ENCODE measurements at regions not wholly inside any gene's neighbourhood (a gene's known extent, or its start where the extent isn't known, plus 50 kb on each side); places are given as distances from the start of the nearest gene placed in this dataset.
"Not testable (repeated sequence)": the region's sequence is repeated elsewhere in the genome, so short reads cannot be mapped to it uniquely, and the experiment has no call there.

DNA sequence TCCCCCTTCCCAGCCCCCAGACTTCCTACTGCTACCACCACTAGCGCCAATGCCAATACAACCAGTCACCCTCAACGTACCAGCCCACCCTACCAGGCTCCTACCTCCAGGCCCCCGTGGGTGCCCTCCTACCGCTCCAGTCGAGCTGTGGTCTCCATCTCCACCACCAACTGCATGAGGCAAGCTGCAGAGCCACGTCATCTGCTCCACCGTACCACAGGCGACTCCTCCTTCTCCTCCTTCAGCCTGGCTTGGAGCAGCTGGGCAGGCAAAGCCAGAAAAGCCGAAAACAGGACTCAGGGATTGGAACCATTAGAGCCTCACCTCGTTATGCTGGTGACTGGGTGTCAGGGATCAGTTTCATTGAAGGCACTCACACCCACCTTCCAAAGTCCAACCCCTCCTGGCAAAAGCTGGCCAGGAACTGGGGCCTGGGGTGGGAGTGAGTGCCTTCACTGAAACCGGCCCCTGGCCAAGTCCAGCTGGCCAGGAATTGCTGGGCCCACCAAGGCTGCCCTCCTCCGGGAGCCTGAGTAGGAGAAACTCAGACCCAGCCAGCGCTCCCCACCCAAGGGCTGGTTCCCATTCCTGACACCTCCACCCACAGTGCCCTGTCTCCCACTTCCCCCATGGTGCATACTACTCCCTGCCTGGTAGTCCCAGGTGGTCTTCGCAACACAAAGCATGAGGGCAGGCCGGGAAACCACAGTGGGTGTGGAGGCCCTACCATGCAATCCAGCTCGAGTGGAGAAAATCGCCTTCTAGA is 176.2 kb downstream of the USP22 start:
- H3K4me1 Mint-ChIP-seq (ENCODE audit: low read depth); H3K4me3 Mint-ChIP-seq; ATAC-seq; POLR2A ChIA-PET; H3K27ac Mint-ChIP-seq; H3K36me3 Mint-ChIP-seq (ENCODE audit: low read depth); DNase-seq; H3K9me3 Mint-ChIP-seq (ENCODE audit: insufficient read depth); CTCF ChIA-PET: not testable (repeated sequence)
- H3K27me3 Mint-ChIP-seq (ENCODE audit: low read depth) = peaks cover 21% of the 10 kb centered on the region

DNA sequence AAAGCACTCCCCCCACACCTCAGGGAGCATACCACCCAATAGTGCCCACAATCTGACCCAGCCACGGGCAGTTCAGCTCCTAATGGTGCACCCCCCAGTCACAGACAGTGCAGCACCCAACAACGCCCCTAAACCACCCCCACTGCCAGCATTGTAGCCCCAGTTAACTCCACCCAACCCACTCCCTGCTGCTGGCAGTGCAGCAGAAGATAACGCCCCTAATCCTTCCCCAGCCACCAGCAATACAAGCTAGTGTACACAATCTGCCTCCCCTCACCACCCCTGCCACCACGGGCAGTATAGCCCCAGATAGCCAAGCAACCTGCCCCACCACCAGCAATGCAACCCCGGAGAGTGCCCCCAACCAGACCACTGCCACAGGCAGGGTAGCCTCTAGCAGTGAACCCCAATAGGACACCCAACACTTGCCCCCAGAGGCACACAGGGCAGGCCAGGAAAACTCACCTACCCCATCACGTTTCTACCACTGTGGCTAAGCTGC is 175.3 kb downstream of the USP22 start:
- DNase-seq; H3K36me3 Mint-ChIP-seq (ENCODE audit: low read depth); ATAC-seq; H3K27ac Mint-ChIP-seq; H3K4me1 Mint-ChIP-seq (ENCODE audit: low read depth); H3K4me3 Mint-ChIP-seq; POLR2A ChIA-PET; CTCF ChIA-PET; H3K9me3 Mint-ChIP-seq (ENCODE audit: insufficient read depth): not testable (repeated sequence)
- peaks cover 15% of the 10 kb centered on the region for H3K27me3 Mint-ChIP-seq (ENCODE audit: low read depth)

DNA sequence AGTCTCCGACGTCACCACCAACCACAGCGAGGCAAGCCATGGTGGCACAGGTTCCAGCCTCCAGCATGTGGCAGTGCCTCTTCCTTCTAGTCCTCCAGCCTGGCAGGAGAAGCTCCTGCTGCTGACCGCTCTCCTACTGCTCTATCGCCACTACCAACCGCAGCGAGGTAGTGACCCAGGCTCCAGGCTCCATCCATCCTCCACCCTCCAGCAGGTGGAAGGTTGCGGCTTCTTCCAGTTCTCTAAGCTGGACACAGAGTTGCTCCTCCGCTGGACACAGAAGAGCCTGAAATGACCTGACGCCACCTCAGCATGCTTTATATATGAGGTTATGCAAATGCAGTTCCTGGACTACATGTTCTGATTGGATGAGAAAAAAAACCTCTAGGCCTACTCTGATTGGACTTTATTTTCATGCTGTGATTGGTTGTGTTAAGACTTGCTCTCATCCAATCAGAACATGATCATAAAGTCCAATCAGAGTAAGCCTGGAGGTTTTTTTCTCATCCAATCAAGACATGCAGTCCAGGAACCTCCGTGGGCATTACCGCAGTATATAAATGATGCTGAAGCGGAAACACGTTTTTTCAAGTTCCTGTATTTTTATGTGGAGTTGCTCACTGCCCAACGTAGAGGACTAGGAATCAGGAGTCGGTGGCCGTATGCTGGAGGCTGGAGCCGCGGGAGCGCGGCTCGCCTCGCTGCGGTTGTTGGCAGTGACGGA is 174.7 kb downstream of the USP22 start:
- POLR2A ChIA-PET; H3K36me3 Mint-ChIP-seq (ENCODE audit: low read depth); H3K27ac Mint-ChIP-seq; H3K9me3 Mint-ChIP-seq (ENCODE audit: insufficient read depth); H3K4me1 Mint-ChIP-seq (ENCODE audit: low read depth); ATAC-seq; DNase-seq; CTCF ChIA-PET; H3K4me3 Mint-ChIP-seq: not testable (repeated sequence)
- peaks cover 12% of the 10 kb centered on the region for H3K27me3 Mint-ChIP-seq (ENCODE audit: low read depth)

DNA sequence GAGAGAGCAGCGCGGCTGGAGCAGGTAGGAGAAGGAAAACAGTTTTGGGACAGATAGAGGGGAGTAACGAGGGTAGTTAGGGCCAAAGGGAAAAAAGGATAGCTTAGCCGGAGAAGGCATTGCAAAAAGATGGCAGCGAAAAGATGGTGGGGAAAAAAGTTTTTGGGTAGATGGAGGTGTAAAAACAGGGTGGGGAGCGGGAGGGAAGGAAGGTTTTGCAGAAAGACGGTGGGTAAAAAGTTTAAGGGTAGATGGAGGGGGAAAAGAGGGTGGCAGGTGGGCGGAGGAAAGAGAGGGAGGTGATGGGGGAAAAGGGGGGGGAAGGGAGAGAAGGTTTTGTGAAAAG is 174.2 kb downstream of the USP22 start:
- H3K4me1 Mint-ChIP-seq (ENCODE audit: low read depth); H3K9me3 Mint-ChIP-seq (ENCODE audit: insufficient read depth); H3K36me3 Mint-ChIP-seq (ENCODE audit: low read depth): not testable (repeated sequence)

DNA sequence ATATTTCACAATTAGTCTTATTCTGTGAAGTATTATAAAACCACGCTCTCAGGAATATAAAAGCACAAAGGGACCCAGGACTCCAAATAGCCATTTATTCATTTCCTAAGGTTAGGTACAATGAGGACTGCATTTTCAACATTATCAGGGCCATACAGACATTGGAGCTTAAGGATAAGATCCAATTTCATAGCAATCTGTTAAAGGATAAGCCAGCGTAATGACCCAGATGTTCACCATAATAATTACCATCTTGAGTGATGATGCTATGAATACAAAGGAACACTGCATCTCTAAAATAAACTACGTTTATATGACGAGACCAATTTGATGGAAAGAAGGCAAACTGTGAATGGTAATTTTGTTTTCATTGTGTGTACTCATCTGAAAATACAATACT is 169.6 kb downstream of the USP22 start:
- H3K27ac Mint-ChIP-seq; POLR2A ChIA-PET; H3K4me3 Mint-ChIP-seq; H3K4me1 Mint-ChIP-seq (ENCODE audit: low read depth); H3K9me3 Mint-ChIP-seq (ENCODE audit: insufficient read depth); DNase-seq; ATAC-seq; CTCF ChIA-PET; H3K36me3 Mint-ChIP-seq (ENCODE audit: low read depth): not testable (repeated sequence)
- H3K27me3 Mint-ChIP-seq (ENCODE audit: low read depth) = peaks cover 15% of the 10 kb centered on the region

More for the DNA sequence above, 174.2 kb downstream of the USP22 start:
- peaks cover 12% of the 10 kb centered on the region for H3K27me3 Mint-ChIP-seq (ENCODE audit: low read depth)
- DNase-seq, CTCF ChIA-PET, H3K27ac Mint-ChIP-seq, ATAC-seq, H3K4me3 Mint-ChIP-seq, POLR2A ChIA-PET: not testable (repeated sequence)

DNA sequence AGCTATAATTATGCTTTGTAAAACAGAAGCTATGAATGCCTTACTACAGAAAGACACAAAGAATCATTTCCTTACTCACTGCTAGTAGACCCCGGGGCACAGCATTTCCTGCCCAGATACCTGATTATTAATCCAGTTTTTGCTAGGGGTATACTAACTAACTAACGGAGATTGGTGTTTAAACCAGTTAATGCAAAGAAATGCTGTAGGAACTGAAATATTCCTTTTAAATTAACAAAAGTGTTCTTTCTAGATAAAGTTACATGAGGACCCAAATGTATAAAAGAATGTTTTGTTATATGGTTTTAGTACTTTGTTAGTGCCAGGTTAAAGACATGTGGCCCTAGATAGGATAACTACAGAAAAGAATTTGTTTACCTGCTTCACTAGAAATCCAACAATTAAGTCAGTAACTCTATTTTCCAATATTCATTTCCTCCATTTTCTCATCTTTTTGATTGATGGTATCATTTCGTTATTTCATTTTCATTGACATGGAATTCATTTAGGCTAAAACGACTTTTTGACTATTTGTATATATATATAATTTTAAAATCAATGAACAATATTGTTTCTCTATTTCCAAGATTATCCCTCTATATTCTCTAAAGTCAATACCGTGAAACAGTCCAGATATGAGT is 169.0 kb downstream of the USP22 start:
- ATAC-seq; H3K4me3 Mint-ChIP-seq; H3K36me3 Mint-ChIP-seq (ENCODE audit: low read depth); CTCF ChIA-PET; H3K9me3 Mint-ChIP-seq (ENCODE audit: insufficient read depth); H3K4me1 Mint-ChIP-seq (ENCODE audit: low read depth); DNase-seq; H3K27ac Mint-ChIP-seq; POLR2A ChIA-PET: not testable (repeated sequence)
- H3K27me3 Mint-ChIP-seq (ENCODE audit: low read depth) = peaks cover 16% of the 10 kb centered on the region

DNA sequence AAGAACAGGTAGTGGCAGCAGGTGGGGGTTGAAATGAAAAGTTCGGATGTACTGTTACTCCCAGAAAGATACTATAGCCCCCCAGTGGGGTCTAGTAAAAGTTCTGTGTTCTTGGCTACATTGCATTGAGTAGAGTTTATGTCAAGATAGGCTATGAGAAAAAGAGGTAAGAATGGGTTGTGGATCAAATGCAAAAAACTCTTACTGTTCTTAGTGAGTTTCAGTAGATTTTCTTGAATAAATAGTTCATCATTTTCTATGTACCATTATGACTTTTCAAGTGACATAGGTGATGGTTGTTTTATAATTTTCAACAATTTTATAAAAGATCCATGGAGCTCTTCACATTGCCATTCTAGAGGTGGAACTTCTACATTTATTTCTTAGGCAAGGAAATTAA is 165.4 kb downstream of the USP22 start:
- CTCF ChIA-PET; H3K9me3 Mint-ChIP-seq (ENCODE audit: insufficient read depth); H3K27ac Mint-ChIP-seq; H3K4me1 Mint-ChIP-seq (ENCODE audit: low read depth); DNase-seq; POLR2A ChIA-PET; H3K4me3 Mint-ChIP-seq; H3K36me3 Mint-ChIP-seq (ENCODE audit: low read depth); ATAC-seq: not testable (repeated sequence)
- peaks cover 38% of the 10 kb centered on the region for H3K27me3 Mint-ChIP-seq (ENCODE audit: low read depth)

DNA sequence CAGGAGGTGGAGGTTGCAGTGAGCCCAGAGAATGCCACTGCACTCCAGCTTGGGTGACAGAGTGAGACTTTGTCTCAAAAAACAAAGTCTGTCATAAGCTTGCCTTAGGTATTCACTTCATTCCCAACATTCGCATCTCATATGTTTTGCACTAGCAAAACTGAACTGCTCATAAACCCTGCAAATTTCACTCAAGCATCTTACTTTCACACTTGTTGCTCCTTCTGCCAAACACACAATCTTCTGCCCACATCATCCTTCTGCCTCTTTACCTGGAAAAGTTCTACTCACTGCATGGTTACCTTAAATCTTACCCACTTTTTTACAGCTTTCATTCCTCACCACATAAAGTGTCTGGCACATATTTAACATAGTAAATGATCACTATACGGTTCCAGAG is 152.5 kb downstream of the USP22 start:
- no peak for ATAC-seq
- no peaks in the 10 kb centered on the region for H3K36me3 Mint-ChIP-seq (ENCODE audit: low read depth)
- CTCF ChIA-PET = no interaction called here

DNA sequence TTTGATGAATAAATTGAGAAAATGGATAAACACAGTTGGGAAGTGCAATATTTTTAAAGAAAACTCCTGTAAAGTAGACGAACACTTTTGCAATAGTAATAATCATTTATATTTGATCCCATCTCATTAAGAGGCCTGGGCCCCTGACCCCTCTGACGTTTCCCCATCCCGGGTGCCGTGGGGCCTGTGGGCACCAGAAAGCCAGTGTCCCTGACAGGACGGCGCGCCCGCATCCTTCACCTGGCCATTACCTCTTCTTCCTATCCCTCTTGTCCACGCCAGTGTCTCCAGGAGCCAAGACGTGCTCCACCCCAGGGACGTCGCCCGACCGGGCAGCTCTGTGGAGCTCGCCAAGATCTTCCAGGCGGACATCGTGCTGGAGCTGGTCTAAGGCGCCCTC is 147.4 kb downstream of the USP22 start:
- H3K4me3 Mint-ChIP-seq; H3K36me3 Mint-ChIP-seq (ENCODE audit: low read depth); H3K9me3 Mint-ChIP-seq (ENCODE audit: insufficient read depth); POLR2A ChIA-PET; H3K4me1 Mint-ChIP-seq (ENCODE audit: low read depth); CTCF ChIA-PET; H3K27me3 Mint-ChIP-seq (ENCODE audit: low read depth); H3K27ac Mint-ChIP-seq; DNase-seq; ATAC-seq: not testable (repeated sequence)

More for the DNA sequence above, 152.5 kb downstream of the USP22 start:
- Mint-ChIP-seq H3K27ac (no peak overlapping the region), H3K27me3 (ENCODE audit: low read depth) (peaks cover 21% of the 10 kb centered on the region), H3K4me1 (ENCODE audit: low read depth) (no peaks in the 10 kb centered on the region), H3K9me3 (ENCODE audit: insufficient read depth) (no peaks in the 10 kb centered on the region), H3K4me3 (no peak overlapping the region)
- POLR2A ChIA-PET = no interaction called here
- no peak for DNase-seq

DNA sequence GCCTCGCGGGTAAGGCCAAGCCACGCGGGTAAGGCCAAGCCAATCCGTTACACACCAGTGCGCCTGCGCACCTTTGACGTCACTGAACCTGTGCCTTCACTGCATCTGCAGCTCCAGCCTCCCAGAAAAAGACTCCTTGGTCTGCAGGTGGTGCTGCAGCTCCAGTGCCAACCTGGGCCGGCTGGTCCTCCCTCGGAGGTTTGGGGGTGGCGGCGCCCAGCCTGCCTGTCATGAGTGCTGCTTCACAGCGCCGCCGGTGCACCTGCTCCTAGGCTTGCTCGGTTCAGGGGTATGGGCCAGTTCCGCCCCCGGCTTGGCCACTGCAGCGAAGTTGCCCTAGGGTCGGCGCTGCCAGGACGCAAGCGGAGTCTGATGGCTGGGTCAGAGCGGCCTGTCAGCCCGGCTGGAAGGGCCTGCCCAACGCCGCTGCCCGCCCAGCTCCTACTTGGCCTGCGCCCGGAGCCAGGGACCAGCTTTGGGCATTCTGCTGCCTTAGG is 146.6 kb downstream of the USP22 start:
- Mint-ChIP-seq H3K4me3 (no peak overlapping the region), H3K27me3 (ENCODE audit: low read depth) (no peaks in the 10 kb centered on the region)

DNA sequence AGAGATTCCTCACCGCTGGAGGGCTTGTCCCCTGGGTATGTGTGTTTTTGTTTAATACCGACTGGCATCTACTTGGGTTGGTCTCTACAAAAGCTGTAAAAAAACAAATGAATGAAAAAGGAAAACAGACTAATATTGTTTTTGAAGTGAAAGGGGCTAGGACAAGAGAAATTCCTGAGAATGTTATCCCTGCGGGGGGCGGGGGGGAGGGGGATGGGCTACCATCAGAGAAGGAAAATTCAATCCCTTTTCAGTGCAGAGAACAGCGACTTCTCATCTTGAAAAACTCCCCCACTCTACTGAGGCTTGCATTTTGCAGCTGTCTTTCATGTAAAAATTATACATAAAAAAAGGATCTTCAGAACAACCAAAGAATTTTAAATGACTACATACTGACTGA is 144.1 kb downstream of the USP22 start:
- H3K27ac Mint-ChIP-seq; POLR2A ChIA-PET; ATAC-seq; H3K4me1 Mint-ChIP-seq (ENCODE audit: low read depth); H3K4me3 Mint-ChIP-seq; H3K9me3 Mint-ChIP-seq (ENCODE audit: insufficient read depth); H3K36me3 Mint-ChIP-seq (ENCODE audit: low read depth); DNase-seq; CTCF ChIA-PET: not testable (repeated sequence)
- H3K27me3 Mint-ChIP-seq (ENCODE audit: low read depth) = peaks cover 18% of the 10 kb centered on the region

More for the DNA sequence above, 146.6 kb downstream of the USP22 start:
- Mint-ChIP-seq H3K9me3 (ENCODE audit: insufficient read depth) (no peaks in the 10 kb centered on the region), H3K36me3 (ENCODE audit: low read depth) (no peaks in the 10 kb centered on the region), H3K27ac (no peak overlapping the region), H3K4me1 (ENCODE audit: low read depth) (no peaks in the 10 kb centered on the region)
- ATAC-seq (no peak), DNase-seq (peak; percentile 25)
- CTCF ChIA-PET = no interaction called here
- POLR2A ChIA-PET = no interaction called here

DNA sequence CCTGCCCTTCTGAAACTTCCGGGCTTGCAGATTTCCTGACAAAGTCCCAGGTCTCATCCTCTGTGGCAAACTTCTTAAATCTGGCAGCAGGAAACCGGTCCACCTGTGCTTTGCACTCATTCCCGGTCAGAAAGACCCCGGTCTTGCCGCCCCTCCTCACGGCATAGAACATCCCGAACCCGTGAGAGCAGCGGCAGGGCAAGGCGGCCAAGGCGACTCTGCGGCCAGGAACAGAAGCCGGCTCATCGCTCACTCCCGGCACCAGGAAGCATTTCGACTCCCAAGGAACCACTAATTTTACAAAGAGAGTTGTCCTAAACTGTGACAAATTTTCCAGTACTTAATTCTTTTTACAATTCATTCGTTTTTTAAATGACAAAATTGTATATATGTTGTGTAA is 140.3 kb downstream of the USP22 start:
- CTCF ChIA-PET; H3K4me3 Mint-ChIP-seq; H3K36me3 Mint-ChIP-seq (ENCODE audit: low read depth); H3K4me1 Mint-ChIP-seq (ENCODE audit: low read depth); H3K27ac Mint-ChIP-seq; H3K9me3 Mint-ChIP-seq (ENCODE audit: insufficient read depth); DNase-seq; POLR2A ChIA-PET; ATAC-seq: not testable (repeated sequence)
- peaks cover 28% of the 10 kb centered on the region for H3K27me3 Mint-ChIP-seq (ENCODE audit: low read depth)

Measured in activated CD8-positive, alpha-beta T cell treated with anti-CD3 and anti-CD28 coated beads, Interleukin-2, amount 10 ng/mL, durations not matched to agents 7 days and 5 days (primary cell).